IPS DF 4.7 (cell line): ENCODE measurements at regions not wholly inside any gene's neighbourhood (a gene's known extent, or its start where the extent isn't known, plus 50 kb on each side); places are given as distances from the start of the nearest gene placed in this dataset.
"Not testable (repeated sequence)": the region's sequence is repeated elsewhere in the genome, so short reads cannot be mapped to it uniquely, and the experiment has no call there.

Experiments
- DNase-seq: peaks from one replicate; pipeline ENCODE4 v3.0.0-alpha.2; 2013; ENCODE audit warnings: low spot score; ENCODE audit errors: extremely low read depth

GRCh38 chr15:35925275-35926006 is 379.5 kb upstream of the DPH6 start:
- DNase-seq = no peak

- no peak for DNase-seq
Measured at GRCh38 chr15:35926007-35926380, 380.0 kb upstream of the DPH6 start.

- DNase-seq = no peak
Measured at GRCh38 chr15:35928847-35929246, 382.9 kb upstream of the DPH6 start.

GRCh38 chr15:35929740-35930444 is 383.9 kb upstream of the DPH6 start:
- DNase-seq = no peak

- no peak for DNase-seq
Measured at GRCh38 chr15:35931799-35932341, 385.9 kb upstream of the DPH6 start.

- no peak for DNase-seq
Measured at GRCh38 chr15:35932531-35932930, 386.6 kb upstream of the DPH6 start.

- DNase-seq = no peak
Measured at GRCh38 chr15:35933531-35933930, 387.6 kb upstream of the DPH6 start.

- no peak for DNase-seq
Measured at GRCh38 chr15:35934383-35935049, 388.6 kb upstream of the DPH6 start.

GRCh38 chr15:35936284-35936683 is 390.3 kb upstream of the DPH6 start:
- DNase-seq = no peak

- DNase-seq = no peak
Measured at GRCh38 chr15:35937380-35937779, 391.4 kb upstream of the DPH6 start.

- no peak for DNase-seq
Measured at GRCh38 chr15:35944945-35945585, 399.1 kb upstream of the DPH6 start.

- DNase-seq = no peak
Measured at GRCh38 chr15:35953424-35953823, 407.5 kb upstream of the DPH6 start.

- no peak for DNase-seq
Measured at GRCh38 chr15:35956056-35956455, 410.1 kb upstream of the DPH6 start.

- DNase-seq = no peak
Measured at GRCh38 chr15:35958021-35958420, 412.1 kb upstream of the DPH6 start.

- DNase-seq = no peak
Measured at GRCh38 chr15:35958975-35959374, 413.0 kb upstream of the DPH6 start.

GRCh38 chr15:35963326-35963725 is 417.4 kb upstream of the DPH6 start:
- DNase-seq = no peak

GRCh38 chr15:35966781-35967180 is 420.8 kb upstream of the DPH6 start:
- DNase-seq = no peak

- DNase-seq = not testable (repeated sequence)
Measured at GRCh38 chr15:35967968-35968367, 422.0 kb upstream of the DPH6 start.

GRCh38 chr15:35973029-35973428 is 427.1 kb upstream of the DPH6 start:
- DNase-seq = no peak

- DNase-seq = no peak
Measured at GRCh38 chr15:35974052-35974451, 428.1 kb upstream of the DPH6 start.

- no peak for DNase-seq
Measured at GRCh38 chr15:35975941-35976340, 430.0 kb upstream of the DPH6 start.

GRCh38 chr15:35979608-35980007 is 433.6 kb upstream of the DPH6 start:
- no peak for DNase-seq
